ENCODE measurements at regions not wholly inside any gene's neighbourhood (a gene's known extent, or its start where the extent isn't known, plus 50 kb on each side); places are given as distances from the start of the nearest gene placed in this dataset.

GRCh38 chr6:144749263-144749662 lies 464.1 kb downstream of the UTRN start:
- TF ChIP-seq, protein P1, sequence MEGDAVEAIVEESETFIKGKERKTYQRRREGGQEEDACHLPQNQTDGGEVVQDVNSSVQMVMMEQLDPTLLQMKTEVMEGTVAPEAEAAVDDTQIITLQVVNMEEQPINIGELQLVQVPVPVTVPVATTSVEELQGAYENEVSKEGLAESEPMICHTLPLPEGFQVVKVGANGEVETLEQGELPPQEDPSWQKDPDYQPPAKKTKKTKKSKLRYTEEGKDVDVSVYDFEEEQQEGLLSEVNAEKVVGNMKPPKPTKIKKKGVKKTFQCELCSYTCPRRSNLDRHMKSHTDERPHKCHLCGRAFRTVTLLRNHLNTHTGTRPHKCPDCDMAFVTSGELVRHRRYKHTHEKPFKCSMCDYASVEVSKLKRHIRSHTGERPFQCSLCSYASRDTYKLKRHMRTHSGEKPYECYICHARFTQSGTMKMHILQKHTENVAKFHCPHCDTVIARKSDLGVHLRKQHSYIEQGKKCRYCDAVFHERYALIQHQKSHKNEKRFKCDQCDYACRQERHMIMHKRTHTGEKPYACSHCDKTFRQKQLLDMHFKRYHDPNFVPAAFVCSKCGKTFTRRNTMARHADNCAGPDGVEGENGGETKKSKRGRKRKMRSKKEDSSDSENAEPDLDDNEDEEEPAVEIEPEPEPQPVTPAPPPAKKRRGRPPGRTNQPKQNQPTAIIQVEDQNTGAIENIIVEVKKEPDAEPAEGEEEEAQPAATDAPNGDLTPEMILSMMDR (conservative IDR thresholded peaks at IDR 0.05; ENCODE audit: low read length), result no peak
- no peak for DNase-seq (ENCODE audit: low read depth)
- no peak overlapping the region for H3K4me3 ChIP-seq (ENCODE audit: low read length)

GRCh38 chr6:144753023-144753705 lies 468.0 kb downstream of the UTRN start:
- DNase-seq (ENCODE audit: low read depth), result no peak
- TF ChIP-seq, protein P1 (conservative IDR thresholded peaks at IDR 0.05; ENCODE audit: low read length), result no peak
- no peak overlapping the region for H3K4me3 ChIP-seq (ENCODE audit: low read length)

- H3K4me3 ChIP-seq (ENCODE audit: low read length), result no peak overlapping the region
- TF ChIP-seq, protein P1 (conservative IDR thresholded peaks at IDR 0.05; ENCODE audit: low read length), result no peak
- DNase-seq (ENCODE audit: low read depth), result no peak
Observed at GRCh38 chr6:144756469-144756868, 471.3 kb downstream of the UTRN start.

GRCh38 chr6:144757299-144757698 lies 472.2 kb downstream of the UTRN start:
- TF ChIP-seq, protein P1 (conservative IDR thresholded peaks at IDR 0.05; ENCODE audit: low read length), result no peak
- DNase-seq (ENCODE audit: low read depth), result no peak
- no peak overlapping the region for H3K4me3 ChIP-seq (ENCODE audit: low read length)

DNA sequence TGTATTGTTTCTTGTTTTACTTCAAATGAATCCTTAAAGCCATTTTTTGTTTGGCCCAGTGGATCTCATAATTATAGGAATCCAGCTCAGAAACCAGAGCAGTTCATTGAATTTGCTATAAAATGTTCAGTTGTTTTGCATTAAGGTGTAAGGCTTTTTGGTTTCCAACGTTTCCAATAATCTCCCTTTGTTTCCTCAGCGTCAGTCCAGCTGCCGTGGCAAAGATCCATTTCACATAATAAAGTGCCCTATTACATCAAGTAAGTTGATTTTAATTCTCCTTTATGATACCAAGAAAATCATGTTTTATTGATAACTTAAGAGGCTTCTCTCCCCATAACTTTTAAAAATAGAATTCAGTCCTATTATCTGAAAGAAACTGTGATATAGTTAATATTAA lies 472.6 kb downstream of the UTRN start:
- no peak overlapping the region for H3K4me3 ChIP-seq (ENCODE audit: low read length)
- no peak for DNase-seq (ENCODE audit: low read depth)

GRCh38 chr6:144758602-144759001 lies 473.5 kb downstream of the UTRN start:
- no peak overlapping the region for H3K4me3 ChIP-seq (ENCODE audit: low read length)
- TF ChIP-seq, protein P1 (conservative IDR thresholded peaks at IDR 0.05; ENCODE audit: low read length), result no peak
- DNase-seq (ENCODE audit: low read depth), result no peak

More for the DNA sequence above, 472.6 kb downstream of the UTRN start:
- TF ChIP-seq, protein P1 (conservative IDR thresholded peaks at IDR 0.05; ENCODE audit: low read length), result no peak

DNA sequence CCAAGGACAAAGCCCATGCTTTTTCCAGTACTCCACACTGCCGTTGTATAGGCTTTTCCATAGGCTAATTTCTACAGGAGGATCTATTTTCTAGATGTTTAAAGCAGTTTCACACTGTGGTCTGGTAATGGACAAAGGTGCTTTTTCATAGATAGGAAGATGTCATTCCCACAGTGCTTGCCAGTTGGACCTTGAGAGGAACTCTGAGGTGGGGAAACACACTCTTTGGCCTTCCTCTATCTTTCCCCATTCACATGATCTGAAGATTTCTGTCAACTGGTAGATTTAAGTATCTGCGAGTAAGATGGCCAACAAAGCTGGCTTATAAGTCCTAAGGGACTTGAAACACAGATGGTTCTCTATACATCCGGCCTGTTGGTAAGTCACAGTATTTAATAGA lies 477.3 kb downstream of the UTRN start:
- H3K4me3 ChIP-seq (ENCODE audit: low read length), result no peak overlapping the region
- no peak for DNase-seq (ENCODE audit: low read depth)
- TF ChIP-seq, protein P1 (conservative IDR thresholded peaks at IDR 0.05; ENCODE audit: low read length), result no peak

All from AG10803 (cell line).